ENCODE measurements at regions not wholly inside any gene's neighbourhood (a gene's known extent, or its start where the extent isn't known, plus 50 kb on each side); places are given as distances from the start of the nearest gene placed in this dataset.

GRCh38 chr5:74432216-74432615, 208.3 kb downstream of the ENC1 start:
- Histone ChIP-seq H3K4me1 (ENCODE audit: insufficient read depth, low read length, poor library complexity, severe bottlenecking) (peaks cover 48% of the 10 kb centered on the region), H3K9me3 (ENCODE audit: insufficient read depth, low read depth, low read length) (no peaks in the 10 kb centered on the region; the same call in 1 of the 2 replicates), H3K79me2 (ENCODE audit: insufficient read depth, low read length) (peaks cover 13% of the 10 kb centered on the region), H3K9ac (ENCODE audit: low read depth, low read length, poor library complexity, severe bottlenecking) (peak overlapping the region; percentile 80), H3K27me3 (ENCODE audit: insufficient read depth, low read length, poor library complexity, severe bottlenecking) (no peaks in the 10 kb centered on the region), H3K4me3 (ENCODE audit: low read length, poor library complexity, severe bottlenecking) (peak overlapping the region; percentile 68), H2AFZ (ENCODE audit: low read length) (no peak overlapping the region), H3K9me2 (replicated peaks; ENCODE audit: low read depth, low read length) (no peaks in the 10 kb centered on the region), H3K36me3 (ENCODE audit: insufficient read depth, low read length) (no peaks in the 10 kb centered on the region), H3K4me2 (ENCODE audit: low read depth, low read length, poor library complexity, severe bottlenecking) (peak overlapping the region; percentile 89), H4K20me1 (ENCODE audit: insufficient read depth, low read length, poor library complexity, severe bottlenecking) (no peaks in the 10 kb centered on the region), H3F3A (ENCODE audit: low read depth) (peaks cover 11% of the 10 kb centered on the region; the same call in 1 of the 2 replicates)
- no peak for TF ChIP-seq EZH2phosphoT487 (IDR thresholded peaks at IDR 0.05; ENCODE audit: borderline replicate concordance)
- no peak for TF ChIP-seq CTCF (conservative IDR thresholded peaks at IDR 0.05; ENCODE audit: low read length)

- H3K9me3 ChIP-seq (ENCODE audit: insufficient read depth, low read depth, low read length) = no peaks in the 10 kb centered on the region; the same call in 1 of the 2 replicates
- peaks cover 13% of the 10 kb centered on the region for H3K79me2 ChIP-seq (ENCODE audit: insufficient read depth, low read length)
- peaks cover 11% of the 10 kb centered on the region; the same call in 1 of the 2 replicates for H3F3A ChIP-seq (ENCODE audit: low read depth)
- TF ChIP-seq CTCF (conservative IDR thresholded peaks at IDR 0.05; ENCODE audit: low read length) = no peak
- TF ChIP-seq EZH2phosphoT487 (IDR thresholded peaks at IDR 0.05; ENCODE audit: borderline replicate concordance) = no peak
- H3K4me3 ChIP-seq (ENCODE audit: low read length, poor library complexity, severe bottlenecking) = peak overlapping the region; percentile 68
- no peaks in the 10 kb centered on the region for H3K36me3 ChIP-seq (ENCODE audit: insufficient read depth, low read length)
- no peak overlapping the region for H2AFZ ChIP-seq (ENCODE audit: low read length)
- H3K27me3 ChIP-seq (ENCODE audit: insufficient read depth, low read length, poor library complexity, severe bottlenecking) = no peaks in the 10 kb centered on the region
- peak overlapping the region; percentile 89 for H3K4me2 ChIP-seq (ENCODE audit: low read depth, low read length, poor library complexity, severe bottlenecking)
- peak overlapping the region; percentile 80 for H3K9ac ChIP-seq (ENCODE audit: low read depth, low read length, poor library complexity, severe bottlenecking)
- H3K9me2 ChIP-seq (replicated peaks; ENCODE audit: low read depth, low read length) = no peaks in the 10 kb centered on the region
- H4K20me1 ChIP-seq (ENCODE audit: insufficient read depth, low read length, poor library complexity, severe bottlenecking) = no peaks in the 10 kb centered on the region
- H3K4me1 ChIP-seq (ENCODE audit: insufficient read depth, low read length, poor library complexity, severe bottlenecking) = peaks cover 48% of the 10 kb centered on the region
Observed at GRCh38 chr5:74431290-74431669, 209.2 kb downstream of the ENC1 start.

GRCh38 chr5:74430631-74431289, 209.8 kb downstream of the ENC1 start:
- peak overlapping the region; percentile 80 for H3K9ac ChIP-seq (ENCODE audit: low read depth, low read length, poor library complexity, severe bottlenecking)
- TF ChIP-seq CTCF (conservative IDR thresholded peaks at IDR 0.05; ENCODE audit: low read length) (no peak), EZH2phosphoT487 (IDR thresholded peaks at IDR 0.05; ENCODE audit: borderline replicate concordance) (no peak)
- H3K27me3 ChIP-seq (ENCODE audit: insufficient read depth, low read length, poor library complexity, severe bottlenecking) = no peaks in the 10 kb centered on the region
- H3K9me2 ChIP-seq (replicated peaks; ENCODE audit: low read depth, low read length) = no peaks in the 10 kb centered on the region
- no peaks in the 10 kb centered on the region for H3K36me3 ChIP-seq (ENCODE audit: insufficient read depth, low read length)
- no peaks in the 10 kb centered on the region for H4K20me1 ChIP-seq (ENCODE audit: insufficient read depth, low read length, poor library complexity, severe bottlenecking)
- peak overlapping the region; percentile 89 for H3K4me2 ChIP-seq (ENCODE audit: low read depth, low read length, poor library complexity, severe bottlenecking)
- H3K9me3 ChIP-seq (ENCODE audit: insufficient read depth, low read depth, low read length) = no peaks in the 10 kb centered on the region; the same call in 1 of the 2 replicates
- peaks cover 13% of the 10 kb centered on the region for H3K79me2 ChIP-seq (ENCODE audit: insufficient read depth, low read length)
- peak overlapping the region; percentile 68 for H3K4me3 ChIP-seq (ENCODE audit: low read length, poor library complexity, severe bottlenecking)
- peaks cover 11% of the 10 kb centered on the region; the same call in 1 of the 2 replicates for H3F3A ChIP-seq (ENCODE audit: low read depth)
- H2AFZ ChIP-seq (ENCODE audit: low read length) = no peak overlapping the region
- H3K4me1 ChIP-seq (ENCODE audit: insufficient read depth, low read length, poor library complexity, severe bottlenecking) = peaks cover 48% of the 10 kb centered on the region

All from Loucy (cell line).